22Rv1 (cell line): ENCODE measurements at regions not wholly inside any gene's neighbourhood (a gene's known extent, or its start where the extent isn't known, plus 50 kb on each side); places are given as distances from the start of the nearest gene placed in this dataset.

ENCODE experiments used
- ZFX ChIP-seq: fragments of 450-650 bp; IDR thresholded peaks from 2 replicates; pipeline ENCODE4 v1.6.1; 2017; ENCODE audit warnings: antibody characterized with exemption, borderline replicate concordance
- TF ChIP-seq, protein P1 (sequence below): fragments of 450-650 bp; IDR thresholded peaks from 2 replicates; pipeline ENCODE4 v1.5.1; 2017; ENCODE audit warnings: mild to moderate bottlenecking

DNA sequence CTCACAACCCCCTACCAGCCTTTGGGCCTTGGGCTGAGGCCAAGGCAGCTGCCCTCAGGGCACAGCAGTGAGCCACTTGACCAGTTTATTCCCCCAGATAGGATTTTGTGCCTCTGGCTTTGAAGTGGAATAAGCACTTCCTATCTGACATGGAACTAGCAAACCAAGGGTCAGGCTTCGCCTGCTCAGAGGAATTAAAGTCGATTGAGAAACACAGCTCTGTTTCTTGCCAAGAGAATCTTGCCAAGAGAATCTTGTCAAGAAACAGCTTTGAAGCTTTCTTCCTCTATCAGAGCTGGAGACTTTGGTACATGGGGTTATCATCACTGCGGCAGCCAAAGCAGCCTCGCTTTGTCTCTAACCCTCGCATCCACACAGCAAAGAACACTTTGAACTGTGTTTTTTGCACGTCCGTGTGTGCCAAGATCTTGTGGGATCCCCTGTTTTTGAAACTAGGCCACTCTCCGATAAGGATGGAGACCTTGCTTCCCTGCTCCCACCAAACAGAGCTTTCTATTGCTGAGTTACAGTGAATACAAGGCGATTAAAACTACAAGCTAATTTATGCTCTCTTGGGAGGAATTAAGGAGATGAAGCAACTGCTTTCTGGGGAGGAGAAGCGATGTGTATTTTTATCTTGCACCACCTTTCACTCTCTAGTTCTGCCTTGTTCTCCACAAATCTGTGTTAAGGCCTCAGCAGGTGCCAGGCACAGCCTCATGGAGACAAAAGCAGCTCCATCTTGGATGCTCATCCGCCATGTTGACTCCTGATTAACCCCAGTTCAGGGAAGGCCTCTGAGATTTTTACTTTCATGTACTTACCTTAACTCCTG is 67.3 kb downstream of the RHOU start:
- TF ChIP-seq, protein P1, sequence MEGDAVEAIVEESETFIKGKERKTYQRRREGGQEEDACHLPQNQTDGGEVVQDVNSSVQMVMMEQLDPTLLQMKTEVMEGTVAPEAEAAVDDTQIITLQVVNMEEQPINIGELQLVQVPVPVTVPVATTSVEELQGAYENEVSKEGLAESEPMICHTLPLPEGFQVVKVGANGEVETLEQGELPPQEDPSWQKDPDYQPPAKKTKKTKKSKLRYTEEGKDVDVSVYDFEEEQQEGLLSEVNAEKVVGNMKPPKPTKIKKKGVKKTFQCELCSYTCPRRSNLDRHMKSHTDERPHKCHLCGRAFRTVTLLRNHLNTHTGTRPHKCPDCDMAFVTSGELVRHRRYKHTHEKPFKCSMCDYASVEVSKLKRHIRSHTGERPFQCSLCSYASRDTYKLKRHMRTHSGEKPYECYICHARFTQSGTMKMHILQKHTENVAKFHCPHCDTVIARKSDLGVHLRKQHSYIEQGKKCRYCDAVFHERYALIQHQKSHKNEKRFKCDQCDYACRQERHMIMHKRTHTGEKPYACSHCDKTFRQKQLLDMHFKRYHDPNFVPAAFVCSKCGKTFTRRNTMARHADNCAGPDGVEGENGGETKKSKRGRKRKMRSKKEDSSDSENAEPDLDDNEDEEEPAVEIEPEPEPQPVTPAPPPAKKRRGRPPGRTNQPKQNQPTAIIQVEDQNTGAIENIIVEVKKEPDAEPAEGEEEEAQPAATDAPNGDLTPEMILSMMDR = no peak
- no peak for TF ChIP-seq ZFX
